BJ (cell line): ENCODE measurements at regions not wholly inside any gene's neighbourhood (a gene's known extent, or its start where the extent isn't known, plus 50 kb on each side); places are given as distances from the start of the nearest gene placed in this dataset.

Experiments used
- CTCF ChIA-PET: fragments of 350-600 bp; formaldehyde crosslinking; extraction: SDS; loops from one replicate; lab custom pipeline; 2021; ENCODE audit warnings: antibody characterized with exemption, inconsistent platforms; lab: Yijun Ruan, JAX
- POLR2A ChIA-PET: fragments of 300-600 bp; sonication (Branson Sonifier 250); formaldehyde crosslinking; extraction: SDS; loops from one replicate; lab custom pipeline; 2021; ENCODE audit warnings: antibody characterized with exemption; lab: Charles Lee
- DNase-seq: peaks from one replicate; pipeline ENCODE4 v3.0.0-alpha.2; 2011; ENCODE audit warnings: low read depth
- H3K27me3 ChIP-seq: 2 replicates; pipeline ENCODE4 v1.6.0; 2011; ENCODE audit warnings: low read length; ENCODE audit not compliant: control insufficient read depth, insufficient read depth
- H3K36me3 ChIP-seq: 2 replicates; pipeline ENCODE4 v1.5.1; 2011; ENCODE audit warnings: low read length; ENCODE audit not compliant: control insufficient read depth, insufficient read depth
- H3K4me3 ChIP-seq: 2 replicates; pipeline ENCODE4 v1.5.1; 2011; ENCODE audit warnings: low read depth, mild to moderate bottlenecking, control low read depth, low read length
- CTCF ChIP-seq: IDR thresholded peaks from 2 replicates; pipeline ENCODE4 v1.5.1; 2011; ENCODE audit warnings: low read depth, mild to moderate bottlenecking, control low read depth, inconsistent platforms, low read length, moderate library complexity; ENCODE audit not compliant: insufficient read depth

DNA sequence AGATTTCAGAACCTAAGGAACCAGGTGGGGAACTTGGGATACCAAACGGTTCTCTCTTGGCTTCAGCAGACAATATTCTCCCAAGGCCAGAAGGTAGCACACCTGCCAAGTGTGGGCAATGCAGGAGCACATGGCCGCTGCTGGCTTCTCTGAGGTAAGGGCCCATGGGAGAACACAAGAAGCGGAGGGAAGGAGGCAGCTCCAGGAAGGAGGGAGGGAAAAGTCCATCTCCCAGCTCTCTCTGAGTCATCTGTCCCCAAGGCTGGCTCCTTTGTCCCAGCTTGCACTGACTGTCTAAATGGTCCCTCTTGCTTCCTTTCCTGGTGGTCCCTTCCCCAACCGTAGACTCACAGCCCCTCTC is 557.9 kb upstream of the CADM1 start:
- ChIA-PET POLR2A (no interaction called here), CTCF (no interaction called here)
- no peak for DNase-seq
- no peaks in the 10 kb centered on the region for H3K36me3 ChIP-seq
- no peaks in the 10 kb centered on the region for H3K27me3 ChIP-seq
- no peak for TF ChIP-seq CTCF
- H3K4me3 ChIP-seq, result no peak overlapping the region

GRCh38 chr11:116061322-116061721 is 557.1 kb upstream of the CADM1 start:
- no peaks in the 10 kb centered on the region for H3K36me3 ChIP-seq
- H3K27me3 ChIP-seq, result no peaks in the 10 kb centered on the region
- no peak overlapping the region for H3K4me3 ChIP-seq
- no peak for TF ChIP-seq CTCF
- ChIA-PET POLR2A (no interaction called here), CTCF (no interaction called here)
- no peak for DNase-seq

DNA sequence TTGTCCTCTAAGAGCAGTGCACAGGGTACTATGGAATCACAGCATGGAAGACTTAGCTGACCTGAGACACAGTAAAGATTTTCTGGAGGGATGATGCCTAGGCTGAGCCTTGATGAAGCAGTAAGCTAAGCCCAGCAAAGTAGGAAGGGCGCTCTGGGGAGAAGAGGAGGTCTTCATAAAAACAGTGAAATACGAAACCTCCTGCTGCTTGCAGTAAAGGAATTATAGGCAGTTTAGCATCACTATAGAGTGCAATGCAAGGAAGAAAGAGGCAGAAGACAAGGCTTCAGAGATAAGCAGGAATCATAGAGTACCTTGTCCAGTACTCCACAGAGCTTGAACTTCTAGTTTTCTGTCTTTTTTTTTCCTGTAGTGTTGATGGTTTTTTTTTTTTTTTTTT is 555.7 kb upstream of the CADM1 start:
- no peak for DNase-seq

GRCh38 chr11:116057000-116057399 is 552.8 kb upstream of the CADM1 start:
- ChIA-PET POLR2A (interaction anchor here (0.5 kb wide), 1 partner anchor 584 kb away, joined by 3 read pairs; no protein-coding TSS in a partner anchor), CTCF (no interaction called here)
- Histone ChIP-seq H3K36me3 (no peaks in the 10 kb centered on the region), H3K4me3 (no peak overlapping the region), H3K27me3 (no peaks in the 10 kb centered on the region)
- no peak for DNase-seq
- TF ChIP-seq CTCF, result no peak

More for the DNA sequence above, 555.7 kb upstream of the CADM1 start:
- TF ChIP-seq CTCF, result no peak
- H3K36me3 ChIP-seq, result no peaks in the 10 kb centered on the region
- ChIA-PET CTCF (no interaction called here), POLR2A (no interaction called here)
- H3K27me3 ChIP-seq, result no peaks in the 10 kb centered on the region
- H3K4me3 ChIP-seq, result no peak overlapping the region

- ChIA-PET POLR2A (no interaction called here), CTCF (no interaction called here)
- Histone ChIP-seq H3K4me3 (no peak overlapping the region), H3K27me3 (no peaks in the 10 kb centered on the region), H3K36me3 (no peaks in the 10 kb centered on the region)
- DNase-seq, result no peak
- no peak for TF ChIP-seq CTCF
Observed at GRCh38 chr11:116055064-116055463, 550.8 kb upstream of the CADM1 start.

GRCh38 chr11:116053548-116053919 is 549.3 kb upstream of the CADM1 start:
- Histone ChIP-seq H3K36me3 (no peaks in the 10 kb centered on the region), H3K27me3 (no peaks in the 10 kb centered on the region), H3K4me3 (no peak overlapping the region)
- POLR2A ChIA-PET, result no interaction called here
- no peak for TF ChIP-seq CTCF
- CTCF ChIA-PET, result no interaction called here
- no peak for DNase-seq
